Suprapubic skin (tissue), 4 donors: ENCODE measurements at regions not wholly inside any gene's neighbourhood (a gene's known extent, or its start where the extent isn't known, plus 50 kb on each side); places are given as distances from the start of the nearest gene placed in this dataset.
"Not testable (repeated sequence)": the region's sequence is repeated elsewhere in the genome, so short reads cannot be mapped to it uniquely, and the experiment has no call there.

Experiments
- DNase-seq, 2 donors: peaks; one replicate each; pipeline ENCODE4 v3.0.0-alpha.2; 2019; ENCODE audit warnings: low spot score in 2 of 2
- H3K27ac ChIP-seq: fragments of 200-600 bp; sonication (generic); one replicate; pipeline ENCODE4 v1.5.1; 2019
- H3K27me3 ChIP-seq: fragments of 200-600 bp; sonication (generic); one replicate; pipeline ENCODE4 v1.5.1; 2019
- H3K36me3 ChIP-seq: fragments of 200-600 bp; sonication (generic); one replicate; pipeline ENCODE4 v1.5.1; 2019
- H3K4me1 ChIP-seq: fragments of 200-600 bp; sonication (generic); one replicate; pipeline ENCODE4 v1.5.1; 2019
- H3K4me3 ChIP-seq: fragments of 200-600 bp; sonication (generic); one replicate; pipeline ENCODE4 v1.5.1; 2019; ENCODE audit warnings: mild to moderate bottlenecking
- H3K9me3 ChIP-seq: fragments of 200-600 bp; sonication (generic); one replicate; pipeline ENCODE4 v1.5.1; 2019
- CTCF ChIP-seq, 2 donors: fragments of 200-600 bp in 1 of 2; fragments of 450-650 bp in 1 of 2; sonication (generic) in 1 of 2; IDR thresholded peaks; one replicate each; pipeline ENCODE4 v1.5.1; 2016 to 2019; ENCODE audit warnings: antibody characterized with exemption in 2 of 2, mild to moderate bottlenecking in 1 of 2, moderate library complexity in 1 of 2
- EP300 ChIP-seq: sonication (generic); formaldehyde crosslinking; IDR thresholded peaks from one replicate; pipeline ENCODE4 v1.6.1; 2017; ENCODE audit warnings: antibody characterized with exemption
- POLR2A ChIP-seq, 2 donors: fragments of 450-650 bp; IDR thresholded peaks; one replicate each; pipeline ENCODE4 v1.6.1; 2017; ENCODE audit warnings: antibody characterized with exemption in 2 of 2, mild to moderate bottlenecking in 2 of 2, moderate library complexity in 2 of 2
- POLR2AphosphoS5 ChIP-seq, 3 donors: sonication (generic); formaldehyde crosslinking; IDR thresholded peaks; one replicate each; pipeline ENCODE4 v1.6.1; 2017; ENCODE audit warnings: antibody characterized with exemption in 3 of 3
- WGBS: methylation state at CpG from one replicate; pipeline ENCODE4 v1.1.5; 2018; 5-methylcytosine and 5-hydroxymethylcytosine counted together

GRCh38 chr6:76587271-76587670 lies 514.8 kb upstream of the IMPG1 start:
- H3K4me3 ChIP-seq: no peak overlapping the region
- no peak for DNase-seq
- TF ChIP-seq CTCF (IDR thresholded peaks at IDR 0.05): no peak
- no peak for TF ChIP-seq POLR2AphosphoS5 (IDR thresholded peaks at IDR 0.05)
- no peak for TF ChIP-seq POLR2A (IDR thresholded peaks at IDR 0.05)
- no peak for TF ChIP-seq EP300
- no peaks in the 10 kb centered on the region for H3K36me3 ChIP-seq
- H3K4me1 ChIP-seq: no peaks in the 10 kb centered on the region
- H3K9me3 ChIP-seq: no peaks in the 10 kb centered on the region
- no peak overlapping the region for H3K27ac ChIP-seq
- 26% methylated on average over 2 of the region's 2 CpGs for WGBS
- H3K27me3 ChIP-seq: no peaks in the 10 kb centered on the region

- Histone ChIP-seq H3K36me3 (no peaks in the 10 kb centered on the region), H3K9me3 (no peaks in the 10 kb centered on the region), H3K27me3 (no peaks in the 10 kb centered on the region), H3K4me1 (no peaks in the 10 kb centered on the region), H3K27ac (no peak overlapping the region), H3K4me3 (no peak overlapping the region)
- DNase-seq: no peak
- 66% methylated on average over 2 of the region's 2 CpGs for WGBS
- TF ChIP-seq CTCF (IDR thresholded peaks at IDR 0.05): no peak
- no peak for TF ChIP-seq EP300
- no peak for TF ChIP-seq POLR2A (IDR thresholded peaks at IDR 0.05)
- TF ChIP-seq POLR2AphosphoS5 (IDR thresholded peaks at IDR 0.05): no peak
Observed at GRCh38 chr6:76584121-76584520, 511.7 kb upstream of the IMPG1 start.

- Histone ChIP-seq H3K36me3 (no peaks in the 10 kb centered on the region), H3K9me3 (no peaks in the 10 kb centered on the region), H3K27me3 (no peaks in the 10 kb centered on the region), H3K4me3 (no peak overlapping the region), H3K4me1 (no peaks in the 10 kb centered on the region), H3K27ac (no peak overlapping the region)
- TF ChIP-seq POLR2A (IDR thresholded peaks at IDR 0.05): no peak
- no peak for TF ChIP-seq CTCF (IDR thresholded peaks at IDR 0.05)
- no peak for TF ChIP-seq EP300
- no peak for TF ChIP-seq POLR2AphosphoS5 (IDR thresholded peaks at IDR 0.05)
- DNase-seq: no peak
- WGBS: 59% methylated on average over 1 of the region's 1 CpG
Observed at GRCh38 chr6:76578746-76579145, 506.3 kb upstream of the IMPG1 start.

- H3K27me3 ChIP-seq: no peaks in the 10 kb centered on the region
- no peak overlapping the region for H3K4me3 ChIP-seq
- no peaks in the 10 kb centered on the region for H3K36me3 ChIP-seq
- H3K9me3 ChIP-seq: no peaks in the 10 kb centered on the region
- WGBS: 38% methylated on average over 4 of the region's 4 CpGs
- DNase-seq: no peak
- no peaks in the 10 kb centered on the region for H3K4me1 ChIP-seq
- TF ChIP-seq POLR2A (IDR thresholded peaks at IDR 0.05) (no peak), POLR2AphosphoS5 (IDR thresholded peaks at IDR 0.05) (no peak), CTCF (IDR thresholded peaks at IDR 0.05) (no peak), EP300 (no peak)
- H3K27ac ChIP-seq: no peak overlapping the region
Observed at GRCh38 chr6:76574746-76575145, 502.3 kb upstream of the IMPG1 start.

- DNase-seq: no peak
- Histone ChIP-seq H3K9me3 (no peaks in the 10 kb centered on the region), H3K27ac (no peak overlapping the region), H3K4me1 (no peaks in the 10 kb centered on the region), H3K4me3 (no peak overlapping the region), H3K36me3 (no peaks in the 10 kb centered on the region), H3K27me3 (no peaks in the 10 kb centered on the region)
- TF ChIP-seq POLR2A (IDR thresholded peaks at IDR 0.05): no peak
- TF ChIP-seq POLR2AphosphoS5 (IDR thresholded peaks at IDR 0.05): no peak
- no peak for TF ChIP-seq EP300
- no peak for TF ChIP-seq CTCF (IDR thresholded peaks at IDR 0.05)
Observed at GRCh38 chr6:76565932-76566331, 493.5 kb upstream of the IMPG1 start.

- not testable (repeated sequence) for H3K27ac ChIP-seq, H3K9me3 ChIP-seq, H3K4me3 ChIP-seq, H3K36me3 ChIP-seq, H3K27me3 ChIP-seq, H3K4me1 ChIP-seq, DNase-seq
- WGBS: 67% methylated on average over 4 of the region's 4 CpGs
Observed at GRCh38 chr6:76562371-76562770, 489.9 kb upstream of the IMPG1 start.

- not testable (repeated sequence) for DNase-seq, H3K4me1 ChIP-seq, H3K36me3 ChIP-seq, H3K9me3 ChIP-seq, H3K27ac ChIP-seq, H3K27me3 ChIP-seq, H3K4me3 ChIP-seq
- 56% methylated on average over 9 of the region's 9 CpGs for WGBS
Observed at GRCh38 chr6:76560851-76561755, 488.6 kb upstream of the IMPG1 start.
